SIG-M5 (cell line): ENCODE measurements at regions not wholly inside any gene's neighbourhood (a gene's known extent, or its start where the extent isn't known, plus 50 kb on each side); places are given as distances from the start of the nearest gene placed in this dataset.

Source experiments
- DNase-seq: peaks from one replicate; lab custom pipeline; 2025; lab: John Stamatoyannopoulos, UW

GRCh38 chr5:158553195-158553961 is 546.3 kb downstream of the EBF1 start:
- DNase-seq, result no peak

GRCh38 chr5:158552241-158552640 is 547.5 kb downstream of the EBF1 start:
- DNase-seq, result no peak

GRCh38 chr5:158549311-158549710 is 550.4 kb downstream of the EBF1 start:
- DNase-seq, result no peak

- no peak for DNase-seq
Observed at GRCh38 chr5:158546748-158547147, 553.0 kb downstream of the EBF1 start.

- no peak for DNase-seq
Observed at GRCh38 chr5:158545949-158546530, 553.7 kb downstream of the EBF1 start.

GRCh38 chr5:158544388-158545339 is 555.1 kb downstream of the EBF1 start:
- no peak for DNase-seq

GRCh38 chr5:158543539-158544387 is 556.0 kb downstream of the EBF1 start:
- DNase-seq, result no peak

- no peak for DNase-seq
Observed at GRCh38 chr5:158541536-158542297, 558.0 kb downstream of the EBF1 start.

GRCh38 chr5:158538506-158539074 is 561.1 kb downstream of the EBF1 start:
- no peak for DNase-seq

- no peak for DNase-seq
Observed at GRCh38 chr5:158537366-158537765, 562.4 kb downstream of the EBF1 start.

GRCh38 chr5:158534203-158534602 is 565.5 kb downstream of the EBF1 start:
- no peak for DNase-seq

GRCh38 chr5:158532739-158533138 is 567.0 kb downstream of the EBF1 start:
- no peak for DNase-seq

GRCh38 chr5:158531860-158532259 is 567.9 kb downstream of the EBF1 start:
- no peak for DNase-seq

- DNase-seq, result no peak
Observed at GRCh38 chr5:158530115-158530514, 569.6 kb downstream of the EBF1 start.

GRCh38 chr5:158529454-158529853 is 570.3 kb downstream of the EBF1 start:
- DNase-seq, result no peak

GRCh38 chr5:158525663-158526062 is 574.1 kb downstream of the EBF1 start:
- no peak for DNase-seq

GRCh38 chr5:158524070-158524469 is 575.6 kb downstream of the EBF1 start:
- DNase-seq, result no peak

GRCh38 chr5:158522776-158523175 is 576.9 kb downstream of the EBF1 start:
- DNase-seq, result no peak

GRCh38 chr5:158521995-158522394 is 577.7 kb downstream of the EBF1 start:
- DNase-seq, result no peak

GRCh38 chr5:158519433-158520021 is 580.2 kb downstream of the EBF1 start:
- no peak for DNase-seq
